ENCODE measurements at regions not wholly inside any gene's neighbourhood (a gene's known extent, or its start where the extent isn't known, plus 50 kb on each side); places are given as distances from the start of the nearest gene placed in this dataset.

GRCh38 chr3:94241986-94242385 lies 179.1 kb downstream of the NSUN3 start:
- TF ChIP-seq CTCF (IDR thresholded peaks at IDR 0.05; ENCODE audit: insufficient read depth, low read length, poor library complexity, severe bottlenecking) (no peak), EZH2phosphoT487 (conservative IDR thresholded peaks at IDR 0.05; ENCODE audit: low read length) (no peak)
